ENCODE measurements at regions not wholly inside any gene's neighbourhood (a gene's known extent, or its start where the extent isn't known, plus 50 kb on each side); places are given as distances from the start of the nearest gene placed in this dataset.

DNA sequence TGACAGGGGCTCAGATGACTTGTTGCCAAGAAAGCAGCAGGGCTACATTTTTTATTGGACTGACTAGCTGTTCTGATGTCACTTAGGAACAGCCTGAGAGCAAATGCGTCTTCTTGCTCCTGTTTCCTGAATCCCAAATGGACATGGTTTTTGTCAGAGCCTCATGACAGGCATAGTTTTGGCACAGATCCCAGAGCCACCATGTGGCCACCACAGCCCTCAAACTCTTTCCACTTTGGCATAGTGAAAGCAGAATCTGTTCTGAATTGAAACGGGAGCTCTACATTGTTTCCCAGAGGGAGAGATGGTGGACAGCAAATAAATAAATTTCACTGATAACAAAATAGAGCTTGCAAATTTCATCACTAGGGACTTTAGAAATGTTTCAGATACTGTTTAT is 222.2 kb downstream of the C11orf87 start:
- TF ChIP-seq CTCF (optimal IDR thresholded peaks at IDR 0.05 in 1 of 3, IDR thresholded peaks at IDR 0.05 in 1 of 3, conservative IDR thresholded peaks at IDR 0.05 in 1 of 3; ENCODE audit: extremely low read depth in 1 of 3, insufficient read depth in 2 of 3, low read length in 3 of 3) = no peak
- no peak for TF ChIP-seq EZH2 (IDR thresholded peaks at IDR 0.05; ENCODE audit: low read length)
